ENCODE measurements at regions not wholly inside any gene's neighbourhood (a gene's known extent, or its start where the extent isn't known, plus 50 kb on each side); places are given as distances from the start of the nearest gene placed in this dataset.

GRCh38 chr13:90233933-90234672 is 1113.4 kb upstream of the MIR17HG start:
- intact Hi-C loops (cut with DNase I): no loop called here
- DNase-seq: no peak
- ATAC-seq: no peak
- Histone ChIP-seq H3K4me1 (no peaks in the 10 kb centered on the region), H3K27me3 (ENCODE audit: low read depth) (no peaks in the 10 kb centered on the region), H3K27ac (no peak overlapping the region), H3K36me3 (no peaks in the 10 kb centered on the region), H3K9me3 (no peaks in the 10 kb centered on the region), H3K4me3 (no peak overlapping the region)
- TF ChIP-seq, protein P1, sequence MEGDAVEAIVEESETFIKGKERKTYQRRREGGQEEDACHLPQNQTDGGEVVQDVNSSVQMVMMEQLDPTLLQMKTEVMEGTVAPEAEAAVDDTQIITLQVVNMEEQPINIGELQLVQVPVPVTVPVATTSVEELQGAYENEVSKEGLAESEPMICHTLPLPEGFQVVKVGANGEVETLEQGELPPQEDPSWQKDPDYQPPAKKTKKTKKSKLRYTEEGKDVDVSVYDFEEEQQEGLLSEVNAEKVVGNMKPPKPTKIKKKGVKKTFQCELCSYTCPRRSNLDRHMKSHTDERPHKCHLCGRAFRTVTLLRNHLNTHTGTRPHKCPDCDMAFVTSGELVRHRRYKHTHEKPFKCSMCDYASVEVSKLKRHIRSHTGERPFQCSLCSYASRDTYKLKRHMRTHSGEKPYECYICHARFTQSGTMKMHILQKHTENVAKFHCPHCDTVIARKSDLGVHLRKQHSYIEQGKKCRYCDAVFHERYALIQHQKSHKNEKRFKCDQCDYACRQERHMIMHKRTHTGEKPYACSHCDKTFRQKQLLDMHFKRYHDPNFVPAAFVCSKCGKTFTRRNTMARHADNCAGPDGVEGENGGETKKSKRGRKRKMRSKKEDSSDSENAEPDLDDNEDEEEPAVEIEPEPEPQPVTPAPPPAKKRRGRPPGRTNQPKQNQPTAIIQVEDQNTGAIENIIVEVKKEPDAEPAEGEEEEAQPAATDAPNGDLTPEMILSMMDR (IDR thresholded peaks at IDR 0.05): no peak

- DNase-seq (no peak), ATAC-seq (no peak)
- no peaks in the 10 kb centered on the region for H3K27me3 ChIP-seq (ENCODE audit: low read depth)
- no peaks in the 10 kb centered on the region for H3K9me3 ChIP-seq
- no peak overlapping the region for H3K4me3 ChIP-seq
- H3K4me1 ChIP-seq: no peaks in the 10 kb centered on the region
- H3K27ac ChIP-seq: no peak overlapping the region
- intact Hi-C loops (cut with DNase I): no loop called here
- TF ChIP-seq, protein P1 (IDR thresholded peaks at IDR 0.05): no peak
- H3K36me3 ChIP-seq: no peaks in the 10 kb centered on the region
Observed at GRCh38 chr13:90237852-90238251, 1109.6 kb upstream of the MIR17HG start.

- H3K4me1 ChIP-seq: no peaks in the 10 kb centered on the region
- DNase-seq (no peak), ATAC-seq (no peak)
- no peak overlapping the region for H3K27ac ChIP-seq
- H3K9me3 ChIP-seq: no peaks in the 10 kb centered on the region
- TF ChIP-seq, protein P1 (IDR thresholded peaks at IDR 0.05): no peak
- no peak overlapping the region for H3K4me3 ChIP-seq
- H3K36me3 ChIP-seq: no peaks in the 10 kb centered on the region
- no peaks in the 10 kb centered on the region for H3K27me3 ChIP-seq (ENCODE audit: low read depth)
- intact Hi-C loops (cut with DNase I): no loop called here
Observed at GRCh38 chr13:90238413-90238812, 1109.1 kb upstream of the MIR17HG start.

DNA sequence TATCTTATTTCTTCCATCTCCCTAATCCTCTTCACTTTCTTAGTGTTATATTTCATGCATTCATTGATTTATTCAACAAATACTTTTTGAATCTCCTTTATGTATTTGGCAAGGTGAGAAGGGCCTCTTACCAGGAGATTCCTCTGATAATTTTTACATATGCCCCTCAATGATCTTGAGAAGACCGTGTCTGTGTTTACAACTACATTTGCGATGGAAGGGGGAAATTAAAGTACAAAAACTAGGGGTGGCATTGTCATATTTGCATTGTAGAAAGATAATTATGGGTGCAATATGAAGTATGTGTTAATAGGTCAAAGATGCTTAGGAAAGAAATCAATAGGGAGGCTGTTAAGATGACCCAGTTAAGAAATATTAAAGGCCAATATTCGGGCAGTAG is 1108.4 kb upstream of the MIR17HG start:
- no peaks in the 10 kb centered on the region for H3K36me3 ChIP-seq
- no peak for DNase-seq
- TF ChIP-seq, protein P1 (IDR thresholded peaks at IDR 0.05): no peak
- H3K27ac ChIP-seq: no peak overlapping the region
- no peak overlapping the region for H3K4me3 ChIP-seq
- ATAC-seq: no peak
- no peaks in the 10 kb centered on the region for H3K4me1 ChIP-seq
- H3K9me3 ChIP-seq: no peaks in the 10 kb centered on the region
- intact Hi-C loops (cut with DNase I): no loop called here
- H3K27me3 ChIP-seq (ENCODE audit: low read depth): no peaks in the 10 kb centered on the region

- TF ChIP-seq, protein P1 (IDR thresholded peaks at IDR 0.05): no peak
- Histone ChIP-seq H3K9me3 (no peaks in the 10 kb centered on the region), H3K4me1 (no peaks in the 10 kb centered on the region), H3K36me3 (no peaks in the 10 kb centered on the region), H3K27me3 (ENCODE audit: low read depth) (no peaks in the 10 kb centered on the region), H3K27ac (no peak overlapping the region), H3K4me3 (no peak overlapping the region)
- intact Hi-C loops (cut with DNase I): no loop called here
- no peak for ATAC-seq
- no peak for DNase-seq
Observed at GRCh38 chr13:90246005-90246404, 1101.5 kb upstream of the MIR17HG start.

All from lower lobe of right lung (tissue), 2 donors.